ENCODE measurements at regions not wholly inside any gene's neighbourhood (a gene's known extent, or its start where the extent isn't known, plus 50 kb on each side); places are given as distances from the start of the nearest gene placed in this dataset.

DNA sequence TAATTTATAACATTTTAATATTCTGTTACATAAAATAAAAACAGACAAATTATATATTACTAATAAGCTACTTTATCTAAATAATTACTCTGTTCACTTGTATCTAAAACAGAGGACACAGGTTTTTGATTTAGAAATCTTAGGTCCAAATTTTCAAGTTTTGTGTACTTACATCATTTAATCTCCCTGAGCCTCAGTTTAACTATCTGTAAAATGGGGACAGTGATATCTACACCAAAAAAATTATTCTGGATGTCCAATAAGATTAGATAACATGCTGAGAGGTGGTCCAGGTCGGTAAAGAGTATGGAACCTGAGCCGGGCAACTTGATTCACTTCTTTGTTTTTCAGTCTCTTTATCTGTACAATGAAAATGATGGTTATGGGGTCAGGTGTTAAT is 263.8 kb upstream of the CDIN1 start:
- BruUV-seq (replicated peaks) = no TSS peak
- H3K4me3 Mint-ChIP-seq (ENCODE audit: unreplicated experiment) = no peak overlapping the region
- no peaks in the 10 kb centered on the region for H3K27me3 Mint-ChIP-seq (ENCODE audit: insufficient read depth, unreplicated experiment)
- no peaks in the 10 kb centered on the region for H3K4me1 Mint-ChIP-seq (ENCODE audit: insufficient read depth, unreplicated experiment)
- intact Hi-C loops (cut with micrococcal nuclease) = no loop called here
- H3K36me3 Mint-ChIP-seq (ENCODE audit: insufficient read depth, unreplicated experiment) = no peaks in the 10 kb centered on the region
- TF ChIP-seq, protein P1, sequence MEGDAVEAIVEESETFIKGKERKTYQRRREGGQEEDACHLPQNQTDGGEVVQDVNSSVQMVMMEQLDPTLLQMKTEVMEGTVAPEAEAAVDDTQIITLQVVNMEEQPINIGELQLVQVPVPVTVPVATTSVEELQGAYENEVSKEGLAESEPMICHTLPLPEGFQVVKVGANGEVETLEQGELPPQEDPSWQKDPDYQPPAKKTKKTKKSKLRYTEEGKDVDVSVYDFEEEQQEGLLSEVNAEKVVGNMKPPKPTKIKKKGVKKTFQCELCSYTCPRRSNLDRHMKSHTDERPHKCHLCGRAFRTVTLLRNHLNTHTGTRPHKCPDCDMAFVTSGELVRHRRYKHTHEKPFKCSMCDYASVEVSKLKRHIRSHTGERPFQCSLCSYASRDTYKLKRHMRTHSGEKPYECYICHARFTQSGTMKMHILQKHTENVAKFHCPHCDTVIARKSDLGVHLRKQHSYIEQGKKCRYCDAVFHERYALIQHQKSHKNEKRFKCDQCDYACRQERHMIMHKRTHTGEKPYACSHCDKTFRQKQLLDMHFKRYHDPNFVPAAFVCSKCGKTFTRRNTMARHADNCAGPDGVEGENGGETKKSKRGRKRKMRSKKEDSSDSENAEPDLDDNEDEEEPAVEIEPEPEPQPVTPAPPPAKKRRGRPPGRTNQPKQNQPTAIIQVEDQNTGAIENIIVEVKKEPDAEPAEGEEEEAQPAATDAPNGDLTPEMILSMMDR (IDR thresholded peaks at IDR 0.05; ENCODE audit: unreplicated experiment) = no peak
- H3K27ac Mint-ChIP-seq (ENCODE audit: low read depth, unreplicated experiment) = no peak overlapping the region
- no peak for DNase-seq (ENCODE audit: unreplicated experiment)
- ChIA-PET CTCF (no interaction called here), POLR2A (no interaction called here)
- H3K9me3 Mint-ChIP-seq (ENCODE audit: unreplicated experiment) = no peaks in the 10 kb centered on the region

DNA sequence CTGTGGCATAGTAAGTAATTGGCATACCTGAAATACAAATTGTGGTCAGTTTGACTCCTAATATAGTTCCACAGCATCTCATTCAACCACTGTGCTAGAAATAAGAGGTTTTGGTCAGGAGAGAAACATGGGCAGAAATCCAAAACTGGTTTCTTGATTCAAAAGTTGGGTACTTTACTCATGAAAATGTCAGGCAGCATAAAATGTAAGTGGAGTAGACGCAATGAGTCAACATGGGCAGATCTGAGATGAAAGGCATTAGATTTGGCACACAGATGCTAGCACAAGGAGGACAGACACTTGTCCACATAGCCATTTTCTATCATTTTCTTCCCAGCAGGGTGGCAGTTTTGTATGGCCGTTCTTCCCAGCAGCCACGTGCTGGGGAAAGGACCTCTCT is 255.8 kb upstream of the CDIN1 start:
- Mint-ChIP-seq H3K9me3 (ENCODE audit: unreplicated experiment) (peaks cover 16% of the 10 kb centered on the region), H3K4me3 (ENCODE audit: unreplicated experiment) (no peak overlapping the region), H3K4me1 (ENCODE audit: insufficient read depth, unreplicated experiment) (no peaks in the 10 kb centered on the region), H3K27me3 (ENCODE audit: insufficient read depth, unreplicated experiment) (no peaks in the 10 kb centered on the region), H3K27ac (ENCODE audit: low read depth, unreplicated experiment) (no peak overlapping the region), H3K36me3 (ENCODE audit: insufficient read depth, unreplicated experiment) (no peaks in the 10 kb centered on the region)
- DNase-seq (ENCODE audit: unreplicated experiment) = no peak
- no TSS peak for BruUV-seq (replicated peaks)
- TF ChIP-seq, protein P1 (IDR thresholded peaks at IDR 0.05; ENCODE audit: unreplicated experiment) = no peak
- CTCF ChIA-PET = no interaction called here
- POLR2A ChIA-PET = no interaction called here
- intact Hi-C loops (cut with micrococcal nuclease) = no loop called here

DNA sequence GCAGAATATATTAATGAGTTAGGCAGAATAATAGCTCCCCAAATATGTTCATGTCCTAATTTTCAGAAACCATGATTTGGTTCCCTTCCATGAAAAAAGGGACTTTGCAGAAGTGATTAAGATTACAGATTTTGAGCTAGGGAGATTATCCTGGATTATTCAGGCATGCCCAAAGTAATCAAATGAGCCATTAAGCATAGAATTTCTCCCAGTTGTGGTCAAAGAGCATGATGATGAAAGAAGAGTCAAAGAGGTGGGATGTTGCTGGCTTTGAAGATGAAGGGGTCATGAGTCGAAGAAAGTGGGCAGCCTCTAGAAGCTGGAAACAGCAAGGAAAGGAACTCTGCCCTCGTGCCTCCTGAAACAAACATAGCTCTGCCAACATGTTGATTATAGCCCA is 254.2 kb upstream of the CDIN1 start:
- no peaks in the 10 kb centered on the region for H3K27me3 Mint-ChIP-seq (ENCODE audit: insufficient read depth, unreplicated experiment)
- H3K4me3 Mint-ChIP-seq (ENCODE audit: unreplicated experiment) = no peak overlapping the region
- TF ChIP-seq, protein P1 (IDR thresholded peaks at IDR 0.05; ENCODE audit: unreplicated experiment) = no peak
- no peak for DNase-seq (ENCODE audit: unreplicated experiment)
- intact Hi-C loops (cut with micrococcal nuclease) = no loop called here
- no TSS peak for BruUV-seq (replicated peaks)
- CTCF ChIA-PET = interaction anchor here (0.6 kb wide), 1 partner anchor 808 kb away, joined by 3 read pairs; no protein-coding TSS in a partner anchor
- no peaks in the 10 kb centered on the region for H3K36me3 Mint-ChIP-seq (ENCODE audit: insufficient read depth, unreplicated experiment)
- POLR2A ChIA-PET = no interaction called here
- no peak overlapping the region for H3K27ac Mint-ChIP-seq (ENCODE audit: low read depth, unreplicated experiment)
- H3K9me3 Mint-ChIP-seq (ENCODE audit: unreplicated experiment) = peaks cover 16% of the 10 kb centered on the region
- H3K4me1 Mint-ChIP-seq (ENCODE audit: insufficient read depth, unreplicated experiment) = no peaks in the 10 kb centered on the region

DNA sequence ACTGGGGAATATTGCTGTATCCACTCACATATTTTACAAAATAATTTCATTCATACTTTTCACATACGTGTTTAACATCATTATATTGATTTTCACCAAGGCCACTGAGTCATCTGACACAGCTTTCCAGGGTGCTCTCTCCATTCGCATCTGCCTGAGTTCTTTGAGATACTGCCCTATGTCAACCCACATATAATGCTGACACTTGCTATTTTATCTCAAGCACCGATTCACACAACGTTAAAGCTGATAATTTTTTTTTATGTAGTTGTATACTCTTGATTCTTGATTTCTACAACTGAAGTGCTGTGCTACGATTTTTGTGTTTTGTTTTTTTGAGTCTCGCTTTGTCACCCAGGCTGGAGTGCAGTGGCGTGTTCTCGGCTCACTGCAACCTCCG is 249.8 kb upstream of the CDIN1 start:
- Mint-ChIP-seq H3K4me1 (ENCODE audit: insufficient read depth, unreplicated experiment) (no peaks in the 10 kb centered on the region), H3K36me3 (ENCODE audit: insufficient read depth, unreplicated experiment) (no peaks in the 10 kb centered on the region), H3K9me3 (ENCODE audit: unreplicated experiment) (peaks cover 7% of the 10 kb centered on the region), H3K27me3 (ENCODE audit: insufficient read depth, unreplicated experiment) (no peaks in the 10 kb centered on the region), H3K4me3 (ENCODE audit: unreplicated experiment) (no peak overlapping the region), H3K27ac (ENCODE audit: low read depth, unreplicated experiment) (no peak overlapping the region)
- ChIA-PET POLR2A (no interaction called here), CTCF (no interaction called here)
- intact Hi-C loops (cut with micrococcal nuclease) = no loop called here
- no peak for DNase-seq (ENCODE audit: unreplicated experiment)
- BruUV-seq (replicated peaks) = no TSS peak
- TF ChIP-seq, protein P1 (IDR thresholded peaks at IDR 0.05; ENCODE audit: unreplicated experiment) = no peak

All from MCF 10A (cell line).